ENCODE measurements at regions not wholly inside any gene's neighbourhood (a gene's known extent, or its start where the extent isn't known, plus 50 kb on each side); places are given as distances from the start of the nearest gene placed in this dataset.

GRCh38 chr2:9144617-9145016 lies 62.0 kb upstream of the ASAP2 start:
- TF ChIP-seq ZNF275 (CRISPR knock-in tag; IDR thresholded peaks at IDR 0.05; ENCODE audit: borderline replicate concordance) (no peak), CREB1 (IDR thresholded peaks at IDR 0.05) (no peak), CREB1 (CRISPR knock-in tag; IDR thresholded peaks at IDR 0.05) (no peak), POLR2A (IDR thresholded peaks at IDR 0.05; ENCODE audit: insufficient read depth in 1 of 2, low read depth in 2 of 2, low read length in 2 of 2) (no peak), NR1H2 (CRISPR knock-in tag; IDR thresholded peaks at IDR 0.05; ENCODE audit: borderline replicate concordance, low read depth) (no peak), ATF4 (CRISPR knock-in tag; IDR thresholded peaks at IDR 0.05) (no peak)

Measured in HepG2 (cell line).